NCI-H2107 treated with DMSO at 0.1 percent for 48 hours (cell line): ENCODE measurements at regions not wholly inside any gene's neighbourhood (a gene's known extent, or its start where the extent isn't known, plus 50 kb on each side); places are given as distances from the start of the nearest gene placed in this dataset.

Source experiments
- DNase-seq: peaks from one replicate; lab custom pipeline; 2025; ENCODE audit not compliant: unreplicated experiment; lab: John Stamatoyannopoulos, UW

DNA sequence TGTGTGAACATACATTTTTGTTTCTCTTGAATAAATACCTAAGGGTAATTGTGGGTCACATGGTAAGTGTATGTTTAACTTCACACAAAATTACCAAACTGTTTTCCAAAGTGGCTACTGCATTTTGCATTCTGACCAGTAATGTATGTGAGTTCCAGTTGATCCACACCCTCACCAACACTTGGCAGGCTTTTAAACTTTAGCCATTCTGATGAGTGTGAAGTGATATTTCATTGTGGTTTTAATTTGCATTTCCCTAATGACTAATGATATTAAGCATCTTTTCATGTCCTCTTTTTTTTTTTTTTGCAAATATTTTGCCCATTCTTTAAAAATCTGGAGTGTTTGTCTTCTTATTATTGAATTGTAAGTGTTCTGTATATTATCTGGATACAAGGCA, 53.5 kb upstream of the MAST4 start:
- no peak for DNase-seq
